Type B pancreatic cell (in vitro differentiated cells): ENCODE measurements at regions not wholly inside any gene's neighbourhood (a gene's known extent, or its start where the extent isn't known, plus 50 kb on each side); places are given as distances from the start of the nearest gene placed in this dataset.
"Not testable (repeated sequence)": the region's sequence is repeated elsewhere in the genome, so short reads cannot be mapped to it uniquely, and the experiment has no call there.

Source experiments
- DNase-seq: peaks from one replicate; pipeline ENCODE4 v3.0.0; 2021; ENCODE audit warnings: mixed read lengths; ENCODE audit not compliant: unreplicated experiment; ENCODE audit errors: extremely low spot score
- H3K27ac Mint-ChIP-seq: 2 replicates; pipeline ENCODE4 v1.8.0; 2021; ENCODE audit warnings: mild to moderate bottlenecking, mixed read lengths
- H3K27me3 Mint-ChIP-seq: 2 replicates; pipeline ENCODE4 v1.8.0; 2021; ENCODE audit warnings: mixed read lengths
- H3K36me3 Mint-ChIP-seq: 2 replicates; pipeline ENCODE4 v1.8.0; 2021; ENCODE audit warnings: mixed read lengths
- H3K4me1 Mint-ChIP-seq: one replicate; pipeline ENCODE4 v1.8.0; 2021; ENCODE audit warnings: mixed read lengths; ENCODE audit not compliant: unreplicated experiment
- H3K4me3 Mint-ChIP-seq: 2 replicates; pipeline ENCODE4 v1.8.0; 2021; ENCODE audit warnings: mild to moderate bottlenecking, mixed read lengths
- H3K9me3 Mint-ChIP-seq: 2 replicates; pipeline ENCODE4 v1.8.0; 2021; ENCODE audit warnings: mixed read lengths
- TF ChIP-seq, protein P1 (sequence below): fragments of 200-600 bp; sonication (generic); conservative IDR thresholded peaks from 2 replicates; pipeline ENCODE4 v1.5.0; 2021; ENCODE audit warnings: antibody characterized with exemption, mild to moderate bottlenecking

DNA sequence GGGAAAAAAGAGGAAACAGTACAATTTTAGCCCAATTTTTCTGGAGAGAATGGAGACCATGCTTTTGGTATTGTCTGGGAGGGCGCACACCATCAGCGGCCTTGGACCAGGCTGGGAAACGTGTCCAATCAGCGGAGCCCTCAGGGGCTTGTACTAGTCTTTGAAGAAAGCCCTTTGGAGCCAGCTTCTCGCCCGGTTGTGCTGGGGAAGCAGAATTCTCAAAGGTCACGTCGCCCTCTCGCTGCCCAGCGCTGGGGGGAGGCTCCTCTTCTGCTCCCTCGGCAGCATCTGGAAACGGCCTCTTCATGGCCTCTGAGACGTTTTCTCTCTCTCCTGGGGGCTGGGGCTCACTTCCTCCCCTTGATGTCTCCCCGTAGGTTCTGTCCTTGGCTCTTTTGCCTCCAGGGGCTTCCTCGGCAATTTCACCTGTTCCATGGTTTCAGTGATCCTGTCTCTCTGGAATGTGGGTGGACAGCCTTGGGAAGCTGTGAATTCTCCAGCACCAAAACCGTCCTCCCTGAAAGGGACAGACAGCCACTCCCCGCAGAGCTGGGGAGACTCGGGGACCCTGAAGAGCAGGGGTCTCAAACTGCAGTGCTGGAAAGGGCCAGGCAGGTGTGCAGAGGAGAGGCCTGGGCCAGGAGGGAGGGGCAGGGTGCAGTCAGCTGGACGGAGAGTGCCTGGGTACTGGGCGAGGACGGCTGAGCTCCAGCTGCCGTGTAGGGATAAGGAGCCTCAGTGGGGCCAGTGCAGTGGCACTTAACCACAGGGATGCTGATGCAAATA is 80.2 kb downstream of the RPS6KA4 start:
- no peak for DNase-seq
- H3K36me3 Mint-ChIP-seq = no peaks in the 10 kb centered on the region
- H3K27me3 Mint-ChIP-seq = peaks cover 7% of the 10 kb centered on the region
- H3K9me3 Mint-ChIP-seq = no peaks in the 10 kb centered on the region
- peak overlapping the region; percentile 36 for H3K4me3 Mint-ChIP-seq
- TF ChIP-seq, protein P1, sequence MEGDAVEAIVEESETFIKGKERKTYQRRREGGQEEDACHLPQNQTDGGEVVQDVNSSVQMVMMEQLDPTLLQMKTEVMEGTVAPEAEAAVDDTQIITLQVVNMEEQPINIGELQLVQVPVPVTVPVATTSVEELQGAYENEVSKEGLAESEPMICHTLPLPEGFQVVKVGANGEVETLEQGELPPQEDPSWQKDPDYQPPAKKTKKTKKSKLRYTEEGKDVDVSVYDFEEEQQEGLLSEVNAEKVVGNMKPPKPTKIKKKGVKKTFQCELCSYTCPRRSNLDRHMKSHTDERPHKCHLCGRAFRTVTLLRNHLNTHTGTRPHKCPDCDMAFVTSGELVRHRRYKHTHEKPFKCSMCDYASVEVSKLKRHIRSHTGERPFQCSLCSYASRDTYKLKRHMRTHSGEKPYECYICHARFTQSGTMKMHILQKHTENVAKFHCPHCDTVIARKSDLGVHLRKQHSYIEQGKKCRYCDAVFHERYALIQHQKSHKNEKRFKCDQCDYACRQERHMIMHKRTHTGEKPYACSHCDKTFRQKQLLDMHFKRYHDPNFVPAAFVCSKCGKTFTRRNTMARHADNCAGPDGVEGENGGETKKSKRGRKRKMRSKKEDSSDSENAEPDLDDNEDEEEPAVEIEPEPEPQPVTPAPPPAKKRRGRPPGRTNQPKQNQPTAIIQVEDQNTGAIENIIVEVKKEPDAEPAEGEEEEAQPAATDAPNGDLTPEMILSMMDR = no peak
- peaks cover 14% of the 10 kb centered on the region for H3K4me1 Mint-ChIP-seq
- peak overlapping the region; percentile 82 for H3K27ac Mint-ChIP-seq

DNA sequence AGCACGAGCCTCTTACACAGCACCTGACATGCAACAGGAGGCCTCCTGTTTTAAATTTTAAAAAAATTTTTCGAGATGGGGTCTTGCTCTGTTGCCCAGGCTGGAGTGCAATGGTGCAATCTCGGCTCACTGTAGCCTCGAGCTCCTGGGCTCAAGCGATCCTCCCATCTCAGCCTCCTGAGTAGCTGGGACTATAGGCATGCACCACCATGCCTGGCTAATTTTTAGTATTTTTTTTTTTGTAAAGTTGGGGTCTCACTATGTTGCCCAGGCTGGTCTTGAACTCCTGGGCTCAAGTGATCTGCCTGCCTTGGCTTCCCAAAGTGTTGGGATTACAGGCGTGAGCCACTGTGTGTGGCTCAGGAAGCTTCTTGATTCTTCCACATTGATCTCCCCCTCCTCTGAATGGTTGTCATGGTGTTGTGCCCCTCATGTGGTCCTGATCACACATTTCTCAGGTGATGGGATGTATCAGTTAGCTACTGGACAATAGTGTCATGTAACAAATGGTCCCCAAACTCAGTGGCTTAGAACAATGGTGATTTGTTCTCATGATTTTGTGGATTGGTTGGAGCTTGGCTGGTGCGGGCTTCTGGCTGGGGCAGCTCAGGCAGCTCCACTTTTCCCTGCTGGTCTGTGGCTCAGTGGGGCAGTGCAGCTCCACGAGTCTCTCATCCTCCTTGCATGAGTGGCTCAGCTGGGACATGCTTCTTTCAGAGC is 81.0 kb downstream of the RPS6KA4 start:
- peaks cover 14% of the 10 kb centered on the region for H3K4me1 Mint-ChIP-seq
- not testable (repeated sequence) for H3K36me3 Mint-ChIP-seq, DNase-seq, H3K4me3 Mint-ChIP-seq, H3K27ac Mint-ChIP-seq, H3K27me3 Mint-ChIP-seq, H3K9me3 Mint-ChIP-seq

DNA sequence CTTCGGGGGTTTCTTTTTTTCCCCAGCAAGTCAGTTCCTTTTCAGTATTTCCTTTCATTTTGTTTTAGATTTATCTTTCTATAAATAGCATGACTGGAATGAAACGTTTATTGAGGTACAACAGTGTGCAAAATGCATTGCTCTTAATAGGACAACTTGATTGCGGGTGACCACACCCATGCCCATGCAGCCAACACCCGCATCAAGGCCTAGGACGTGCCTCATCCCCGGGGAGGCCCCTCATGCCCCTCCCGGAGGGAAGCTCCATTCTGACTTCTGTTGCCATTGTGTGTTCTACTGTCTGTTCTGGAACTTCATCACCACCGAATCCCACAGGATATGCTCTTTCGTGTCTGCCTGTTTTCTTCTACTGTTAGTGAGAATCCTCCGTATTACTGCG is 82.2 kb downstream of the RPS6KA4 start:
- Mint-ChIP-seq H3K27me3 (peaks cover 7% of the 10 kb centered on the region), H3K27ac (no peak overlapping the region)
- DNase-seq = no peak

DNA sequence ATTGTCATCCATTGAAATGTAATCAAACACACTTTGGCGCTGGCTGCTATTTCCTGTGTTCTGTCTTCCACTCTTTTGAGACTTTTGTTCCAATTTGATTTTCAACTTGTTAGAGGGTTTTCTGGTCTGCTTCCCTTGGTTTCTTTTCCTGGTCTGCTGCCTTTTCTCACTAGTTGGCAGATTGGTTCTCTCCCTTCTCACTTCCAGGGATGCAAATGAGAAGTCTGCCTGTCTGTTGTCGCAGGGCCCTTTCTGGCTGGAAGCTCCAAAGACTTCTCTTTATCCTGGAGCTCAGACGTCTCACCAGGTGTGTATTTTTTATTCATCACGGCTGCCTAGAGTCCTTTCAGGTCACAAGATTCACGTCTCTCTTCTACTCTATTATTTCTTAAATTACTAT is 84.0 kb downstream of the RPS6KA4 start:
- H3K27me3 Mint-ChIP-seq = peaks cover 7% of the 10 kb centered on the region
- no peaks in the 10 kb centered on the region for H3K36me3 Mint-ChIP-seq
- no peak for DNase-seq
- no peak overlapping the region for H3K4me3 Mint-ChIP-seq
- H3K9me3 Mint-ChIP-seq = no peaks in the 10 kb centered on the region
- H3K27ac Mint-ChIP-seq = no peak overlapping the region
- TF ChIP-seq, protein P1 = no peak
- H3K4me1 Mint-ChIP-seq = peaks cover 9% of the 10 kb centered on the region

More for the DNA sequence above, 82.2 kb downstream of the RPS6KA4 start:
- TF ChIP-seq, protein P1 = no peak
- Mint-ChIP-seq H3K4me1 (peaks cover 14% of the 10 kb centered on the region), H3K36me3 (no peaks in the 10 kb centered on the region), H3K9me3 (no peaks in the 10 kb centered on the region), H3K4me3 (no peak overlapping the region)

DNA sequence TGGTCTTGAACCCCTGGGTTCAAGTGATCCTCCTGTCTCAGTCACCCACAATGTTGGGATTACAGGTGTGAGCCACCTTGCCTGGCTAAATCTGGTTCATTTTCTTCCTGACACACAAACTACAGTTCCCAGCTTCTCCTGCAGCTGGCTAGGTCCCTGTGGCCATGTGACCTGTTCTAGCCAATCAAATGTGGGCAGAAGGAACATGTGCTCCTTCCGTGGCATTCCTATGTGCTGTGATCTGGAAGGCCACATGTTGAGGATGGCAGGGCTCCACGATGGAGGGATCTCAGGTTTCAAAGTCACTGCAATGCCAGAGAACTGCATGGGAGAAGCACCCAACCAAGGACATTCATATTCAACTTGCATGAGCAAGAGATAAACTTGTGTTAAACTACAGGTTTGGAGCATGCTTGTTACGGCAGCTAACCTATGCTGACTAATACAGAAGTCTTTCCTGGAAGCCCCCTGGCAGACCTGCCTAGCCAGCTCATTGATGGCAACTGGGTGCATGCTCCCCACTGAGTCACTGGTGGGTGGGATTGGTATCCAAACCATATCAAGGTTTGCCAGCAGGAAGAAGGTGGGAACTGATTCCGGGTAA is 86.0 kb downstream of the RPS6KA4 start:
- no peak for DNase-seq
- no peak overlapping the region for H3K4me3 Mint-ChIP-seq
- peaks cover 4% of the 10 kb centered on the region for H3K4me1 Mint-ChIP-seq
- peaks cover 10% of the 10 kb centered on the region for H3K27me3 Mint-ChIP-seq
- no peak overlapping the region for H3K27ac Mint-ChIP-seq
- no peaks in the 10 kb centered on the region for H3K36me3 Mint-ChIP-seq
- TF ChIP-seq, protein P1 = no peak
- no peaks in the 10 kb centered on the region for H3K9me3 Mint-ChIP-seq

DNA sequence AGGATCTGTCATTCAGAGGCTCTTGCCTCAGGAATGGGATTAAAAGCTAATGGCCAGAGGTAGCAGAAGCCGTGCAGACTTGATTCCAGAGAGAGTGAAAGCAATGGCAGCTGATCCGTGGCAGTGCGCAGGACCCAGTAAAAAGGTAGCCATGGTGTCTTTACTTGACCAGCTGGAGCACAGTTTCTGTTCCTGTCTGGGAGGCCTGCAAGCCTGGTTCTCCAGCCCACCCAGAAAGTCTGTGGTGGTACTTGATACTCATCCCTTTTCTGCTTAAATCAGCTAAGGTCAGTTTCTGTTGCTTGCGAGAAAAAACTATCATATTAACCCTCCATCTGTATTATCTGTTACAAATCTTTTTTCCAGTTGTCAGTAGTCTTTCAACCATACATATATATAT is 86.7 kb downstream of the RPS6KA4 start:
- Mint-ChIP-seq H3K4me3 (no peak overlapping the region), H3K9me3 (no peaks in the 10 kb centered on the region), H3K4me1 (peaks cover 4% of the 10 kb centered on the region), H3K27me3 (peaks cover 10% of the 10 kb centered on the region), H3K27ac (no peak overlapping the region), H3K36me3 (no peaks in the 10 kb centered on the region)
- DNase-seq = no peak
- TF ChIP-seq, protein P1 = no peak
